GM12878 (cell line): ENCODE measurements at regions not wholly inside any gene's neighbourhood (a gene's known extent, or its start where the extent isn't known, plus 50 kb on each side); places are given as distances from the start of the nearest gene placed in this dataset.

Experiments
- CBX5 ChIP-seq: sonication (generic); IDR thresholded peaks from 2 replicates; pipeline ENCODE4 v1.6.1; 2016; ENCODE audit warnings: low read depth, moderate library complexity, mild to moderate bottlenecking, inconsistent platforms
- CHD2 ChIP-seq: IDR thresholded peaks from 2 replicates; pipeline ENCODE4 v1.6.1; 2011; ENCODE audit warnings: low read depth, low read length, improper control_type of control experiment, borderline replicate concordance
- EP300 ChIP-seq, 2 experiments: fragments of 150-350 bp in 1 of 2; IDR thresholded peaks; 2 replicates each; pipeline ENCODE4 v1.6.1; 2011 to 2012; ENCODE audit warnings: low read depth in 2 of 2, low read length in 2 of 2, borderline replicate concordance in 1 of 2, improper control_type of control experiment in 1 of 2, inconsistent platforms in 1 of 2; ENCODE audit not compliant: control insufficient read depth in 1 of 2
- FOXM1 ChIP-seq: IDR thresholded peaks from 2 replicates; pipeline ENCODE4 v1.6.1; 2012; ENCODE audit warnings: low read depth, mild to moderate bottlenecking, inconsistent platforms, low read length, moderate library complexity
- KLF5 ChIP-seq: fragments of 450-650 bp; IDR thresholded peaks from 2 replicates; pipeline ENCODE4 v1.6.1; 2014; ENCODE audit warnings: mild to moderate bottlenecking; ENCODE audit not compliant: partially characterized antibody
- MXI1 ChIP-seq: fragments of 150-350 bp; IDR thresholded peaks from 2 replicates; pipeline ENCODE4 v1.6.1; 2011; ENCODE audit warnings: low read depth, mild to moderate bottlenecking, inconsistent platforms, low read length, improper control_type of control experiment
- POLR2A ChIP-seq: IDR thresholded peaks from 2 replicates; pipeline ENCODE4 v1.6.1; 2011; ENCODE audit warnings: low read depth, mild to moderate bottlenecking, low read length
- RAD21 ChIP-seq: IDR thresholded peaks from 2 replicates; pipeline ENCODE4 v1.6.1; 2011; ENCODE audit warnings: mild to moderate bottlenecking, low read depth, low read length, moderate library complexity; ENCODE audit not compliant: insufficient read depth
- RCOR1 ChIP-seq: conservative IDR thresholded peaks from 2 replicates; pipeline ENCODE4 v1.6.1; 2012; ENCODE audit warnings: low read depth, low read length, improper control_type of control experiment
- SUZ12 ChIP-seq: fragments of 200-600 bp; sonication (generic); IDR thresholded peaks from one replicate; pipeline ENCODE4 v1.6.1; 2018; ENCODE audit warnings: antibody characterized with exemption, mild to moderate bottlenecking; ENCODE audit not compliant: unreplicated experiment
- USF1 ChIP-seq: IDR thresholded peaks from 2 replicates; pipeline ENCODE4 v1.6.1; 2011; ENCODE audit warnings: borderline replicate concordance, low read depth, mild to moderate bottlenecking, moderate library complexity, mixed read lengths, low read length; ENCODE audit not compliant: insufficient read depth; ENCODE audit errors: extremely low read length
- TF ChIP-seq, protein P1 (sequence below), 3 experiments: IDR thresholded peaks in 2 of 3; conservative IDR thresholded peaks in 1 of 3; 2 replicates each; pipeline ENCODE4 v1.5.1; 2011; ENCODE audit warnings: low read depth in 3 of 3, low read length in 3 of 3, mild to moderate bottlenecking in 3 of 3, control low read depth in 2 of 3, moderate library complexity in 2 of 3, inconsistent platforms in 1 of 3, mixed read lengths in 1 of 3; ENCODE audit not compliant: control insufficient read depth in 2 of 3, insufficient read depth in 1 of 3; ENCODE audit errors: extremely low read depth in 1 of 3
- TF ChIP-seq, protein P2 (sequence below): IDR thresholded peaks from 2 replicates; pipeline ENCODE4 v1.6.1; 2012; ENCODE audit warnings: low read depth, low read length, improper control_type of control experiment

DNA sequence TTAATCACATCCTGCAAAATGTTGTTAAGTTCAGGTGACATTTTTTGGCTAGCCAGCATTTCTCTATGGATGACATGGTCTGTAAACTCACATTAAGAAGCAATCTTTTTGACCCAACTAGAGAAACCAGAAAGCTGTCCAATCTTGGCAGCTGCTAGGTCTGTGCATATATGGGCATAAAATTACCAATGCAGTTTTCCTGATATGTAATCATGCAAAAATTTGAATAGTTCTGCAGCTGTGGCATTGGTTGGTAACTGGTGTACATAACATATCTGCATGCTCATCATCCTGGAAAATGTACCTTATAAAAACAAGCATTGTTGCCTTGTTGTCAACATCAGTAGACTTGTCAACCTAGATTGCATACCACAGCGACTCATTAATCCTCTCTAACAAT is 620.0 kb upstream of the LRFN5 start:
- TF ChIP-seq, protein P1, sequence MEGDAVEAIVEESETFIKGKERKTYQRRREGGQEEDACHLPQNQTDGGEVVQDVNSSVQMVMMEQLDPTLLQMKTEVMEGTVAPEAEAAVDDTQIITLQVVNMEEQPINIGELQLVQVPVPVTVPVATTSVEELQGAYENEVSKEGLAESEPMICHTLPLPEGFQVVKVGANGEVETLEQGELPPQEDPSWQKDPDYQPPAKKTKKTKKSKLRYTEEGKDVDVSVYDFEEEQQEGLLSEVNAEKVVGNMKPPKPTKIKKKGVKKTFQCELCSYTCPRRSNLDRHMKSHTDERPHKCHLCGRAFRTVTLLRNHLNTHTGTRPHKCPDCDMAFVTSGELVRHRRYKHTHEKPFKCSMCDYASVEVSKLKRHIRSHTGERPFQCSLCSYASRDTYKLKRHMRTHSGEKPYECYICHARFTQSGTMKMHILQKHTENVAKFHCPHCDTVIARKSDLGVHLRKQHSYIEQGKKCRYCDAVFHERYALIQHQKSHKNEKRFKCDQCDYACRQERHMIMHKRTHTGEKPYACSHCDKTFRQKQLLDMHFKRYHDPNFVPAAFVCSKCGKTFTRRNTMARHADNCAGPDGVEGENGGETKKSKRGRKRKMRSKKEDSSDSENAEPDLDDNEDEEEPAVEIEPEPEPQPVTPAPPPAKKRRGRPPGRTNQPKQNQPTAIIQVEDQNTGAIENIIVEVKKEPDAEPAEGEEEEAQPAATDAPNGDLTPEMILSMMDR (IDR thresholded peaks at IDR 0.05 in 2 of 3, conservative IDR thresholded peaks at IDR 0.05 in 1 of 3; ENCODE audit: control insufficient read depth in 2 of 3, extremely low read depth in 1 of 3, insufficient read depth in 1 of 3, low read depth in 3 of 3, low read length in 3 of 3) = no peak
- TF ChIP-seq CBX5 (no peak), RAD21 (no peak), POLR2A (no peak), USF1 (no peak), CHD2 (no peak), KLF5 (no peak), SUZ12 (no peak), FOXM1 (no peak), RCOR1 (no peak), MXI1 (no peak), EP300 (IDR thresholded peaks at IDR 0.05; ENCODE audit: borderline replicate concordance in 1 of 2, control insufficient read depth in 1 of 2, low read depth in 2 of 2, low read length in 2 of 2) (no peak)
- TF ChIP-seq, protein P2, sequence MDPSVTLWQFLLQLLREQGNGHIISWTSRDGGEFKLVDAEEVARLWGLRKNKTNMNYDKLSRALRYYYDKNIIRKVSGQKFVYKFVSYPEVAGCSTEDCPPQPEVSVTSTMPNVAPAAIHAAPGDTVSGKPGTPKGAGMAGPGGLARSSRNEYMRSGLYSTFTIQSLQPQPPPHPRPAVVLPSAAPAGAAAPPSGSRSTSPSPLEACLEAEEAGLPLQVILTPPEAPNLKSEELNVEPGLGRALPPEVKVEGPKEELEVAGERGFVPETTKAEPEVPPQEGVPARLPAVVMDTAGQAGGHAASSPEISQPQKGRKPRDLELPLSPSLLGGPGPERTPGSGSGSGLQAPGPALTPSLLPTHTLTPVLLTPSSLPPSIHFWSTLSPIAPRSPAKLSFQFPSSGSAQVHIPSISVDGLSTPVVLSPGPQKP = no peak
